Type B pancreatic cell (in vitro differentiated cells): ENCODE measurements at regions not wholly inside any gene's neighbourhood (a gene's known extent, or its start where the extent isn't known, plus 50 kb on each side); places are given as distances from the start of the nearest gene placed in this dataset.

Experiments used
- DNase-seq: peaks from one replicate; pipeline ENCODE4 v3.0.0; 2021; ENCODE audit warnings: mixed read lengths; ENCODE audit not compliant: unreplicated experiment; ENCODE audit errors: extremely low spot score
- H3K27ac Mint-ChIP-seq: 2 replicates; pipeline ENCODE4 v1.8.0; 2021; ENCODE audit warnings: mild to moderate bottlenecking, mixed read lengths
- H3K27me3 Mint-ChIP-seq: 2 replicates; pipeline ENCODE4 v1.8.0; 2021; ENCODE audit warnings: mixed read lengths
- H3K36me3 Mint-ChIP-seq: 2 replicates; pipeline ENCODE4 v1.8.0; 2021; ENCODE audit warnings: mixed read lengths
- H3K4me1 Mint-ChIP-seq: one replicate; pipeline ENCODE4 v1.8.0; 2021; ENCODE audit warnings: mixed read lengths; ENCODE audit not compliant: unreplicated experiment
- H3K4me3 Mint-ChIP-seq: 2 replicates; pipeline ENCODE4 v1.8.0; 2021; ENCODE audit warnings: mild to moderate bottlenecking, mixed read lengths
- H3K9me3 Mint-ChIP-seq: 2 replicates; pipeline ENCODE4 v1.8.0; 2021; ENCODE audit warnings: mixed read lengths
- TF ChIP-seq, protein P1 (sequence below): fragments of 200-600 bp; sonication (generic); conservative IDR thresholded peaks from 2 replicates; pipeline ENCODE4 v1.5.0; 2021; ENCODE audit warnings: antibody characterized with exemption, mild to moderate bottlenecking

DNA sequence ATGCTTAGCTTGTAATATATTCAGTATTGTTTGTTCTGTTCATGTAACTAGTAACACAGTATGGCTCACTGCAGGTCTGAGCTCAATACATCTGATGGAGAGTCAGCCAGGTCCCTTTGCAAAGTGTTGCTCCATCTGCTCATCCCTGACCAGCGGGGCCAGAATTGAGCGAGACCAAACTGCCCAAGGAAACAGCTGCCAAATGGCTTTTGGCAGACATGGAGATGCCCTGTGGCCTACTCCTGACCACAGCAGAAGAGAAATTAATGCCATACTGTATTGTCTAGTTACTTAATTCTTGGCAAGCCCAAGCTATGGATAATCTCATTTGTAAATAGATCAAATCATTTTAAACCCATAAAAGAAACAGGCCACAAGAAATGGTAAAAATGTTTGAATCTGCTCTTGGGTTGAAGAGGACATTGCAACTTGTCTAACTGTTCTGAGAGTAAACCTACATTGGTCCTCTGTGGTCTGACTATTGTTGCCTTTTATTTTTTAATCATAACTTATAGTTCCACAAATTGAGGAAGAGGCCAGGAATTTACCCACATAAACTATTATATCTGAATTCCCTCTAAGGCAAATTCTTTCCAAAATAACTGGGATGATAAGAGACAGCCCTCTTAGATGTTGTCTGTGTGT is 209.5 kb downstream of the EBLN2 start:
- Mint-ChIP-seq H3K9me3 (peaks cover 3% of the 10 kb centered on the region), H3K4me3 (no peak overlapping the region), H3K27ac (no peak overlapping the region), H3K36me3 (no peaks in the 10 kb centered on the region), H3K27me3 (no peaks in the 10 kb centered on the region), H3K4me1 (peaks cover 5% of the 10 kb centered on the region)
- TF ChIP-seq, protein P1, sequence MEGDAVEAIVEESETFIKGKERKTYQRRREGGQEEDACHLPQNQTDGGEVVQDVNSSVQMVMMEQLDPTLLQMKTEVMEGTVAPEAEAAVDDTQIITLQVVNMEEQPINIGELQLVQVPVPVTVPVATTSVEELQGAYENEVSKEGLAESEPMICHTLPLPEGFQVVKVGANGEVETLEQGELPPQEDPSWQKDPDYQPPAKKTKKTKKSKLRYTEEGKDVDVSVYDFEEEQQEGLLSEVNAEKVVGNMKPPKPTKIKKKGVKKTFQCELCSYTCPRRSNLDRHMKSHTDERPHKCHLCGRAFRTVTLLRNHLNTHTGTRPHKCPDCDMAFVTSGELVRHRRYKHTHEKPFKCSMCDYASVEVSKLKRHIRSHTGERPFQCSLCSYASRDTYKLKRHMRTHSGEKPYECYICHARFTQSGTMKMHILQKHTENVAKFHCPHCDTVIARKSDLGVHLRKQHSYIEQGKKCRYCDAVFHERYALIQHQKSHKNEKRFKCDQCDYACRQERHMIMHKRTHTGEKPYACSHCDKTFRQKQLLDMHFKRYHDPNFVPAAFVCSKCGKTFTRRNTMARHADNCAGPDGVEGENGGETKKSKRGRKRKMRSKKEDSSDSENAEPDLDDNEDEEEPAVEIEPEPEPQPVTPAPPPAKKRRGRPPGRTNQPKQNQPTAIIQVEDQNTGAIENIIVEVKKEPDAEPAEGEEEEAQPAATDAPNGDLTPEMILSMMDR: no peak
- no peak for DNase-seq

DNA sequence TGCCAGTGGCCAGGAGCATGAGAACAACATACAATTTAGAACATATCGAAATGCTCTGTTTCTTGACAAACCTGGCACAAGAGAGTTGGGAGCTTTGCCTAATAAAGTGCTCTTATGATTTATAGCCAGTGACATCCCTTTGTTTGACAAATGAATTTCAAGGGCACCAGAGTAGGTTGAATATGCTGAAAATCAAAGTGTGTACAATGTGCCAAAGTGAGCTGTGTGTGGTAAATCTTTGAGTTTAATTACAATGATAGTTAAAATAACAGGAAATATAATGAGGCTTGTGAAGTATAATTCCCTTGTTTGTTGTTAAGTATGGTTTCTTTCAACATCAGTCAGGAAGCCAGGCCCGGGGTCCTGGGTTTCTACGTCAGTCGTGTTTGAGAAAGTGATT is 211.9 kb downstream of the EBLN2 start:
- Mint-ChIP-seq H3K27me3 (no peaks in the 10 kb centered on the region), H3K4me3 (no peak overlapping the region), H3K9me3 (peaks cover 3% of the 10 kb centered on the region), H3K27ac (no peak overlapping the region), H3K4me1 (peaks cover 15% of the 10 kb centered on the region), H3K36me3 (no peaks in the 10 kb centered on the region)
- no peak for DNase-seq
- TF ChIP-seq, protein P1: no peak

DNA sequence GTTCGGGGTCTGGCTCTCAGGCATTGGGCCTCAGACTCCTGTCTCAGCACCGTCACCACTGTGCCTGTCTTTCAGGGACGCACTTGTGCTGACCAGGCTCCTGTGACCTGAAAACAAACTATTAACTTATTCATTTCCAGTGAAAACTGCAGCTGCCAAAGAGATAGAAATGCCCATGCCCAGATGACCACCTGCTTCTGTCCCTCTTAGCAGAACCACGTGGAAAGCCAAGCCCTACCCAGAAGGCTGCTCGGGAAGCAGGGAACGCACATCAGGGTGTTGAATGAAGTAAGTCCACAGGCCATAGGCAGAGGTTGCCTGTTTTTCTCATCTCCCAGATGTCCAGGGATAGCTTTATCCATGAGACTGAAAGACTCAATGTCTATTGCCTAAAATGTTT is 219.3 kb downstream of the EBLN2 start:
- Mint-ChIP-seq H3K9me3 (no peaks in the 10 kb centered on the region), H3K4me1 (peaks cover 15% of the 10 kb centered on the region), H3K27me3 (peaks cover 3% of the 10 kb centered on the region), H3K4me3 (no peak overlapping the region), H3K36me3 (no peaks in the 10 kb centered on the region), H3K27ac (no peak overlapping the region)
- TF ChIP-seq, protein P1: no peak
- DNase-seq: no peak

DNA sequence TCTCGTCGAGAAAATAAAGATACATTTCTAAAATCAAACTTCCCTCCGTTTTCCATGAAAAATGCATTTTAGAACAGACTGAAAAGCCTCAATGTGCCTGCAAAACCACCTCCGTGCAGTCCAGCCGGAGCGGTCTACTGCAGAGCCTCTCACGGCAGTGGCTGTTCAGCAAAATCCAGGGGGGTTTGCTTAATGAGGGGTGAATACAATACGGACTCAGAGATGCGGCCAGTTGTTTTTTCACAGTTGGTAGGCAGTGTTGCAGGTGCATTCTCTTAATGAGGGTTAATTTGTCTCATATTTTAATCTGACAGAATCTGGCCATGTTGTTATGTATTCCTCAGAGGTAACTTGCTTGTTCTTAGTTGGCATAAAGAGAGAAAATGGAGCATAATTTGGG is 223.0 kb downstream of the EBLN2 start:
- no peak for DNase-seq
- Mint-ChIP-seq H3K9me3 (no peaks in the 10 kb centered on the region), H3K27me3 (peaks cover 3% of the 10 kb centered on the region), H3K27ac (no peak overlapping the region), H3K36me3 (no peaks in the 10 kb centered on the region), H3K4me3 (no peak overlapping the region), H3K4me1 (peaks cover 5% of the 10 kb centered on the region)
- TF ChIP-seq, protein P1: no peak

DNA sequence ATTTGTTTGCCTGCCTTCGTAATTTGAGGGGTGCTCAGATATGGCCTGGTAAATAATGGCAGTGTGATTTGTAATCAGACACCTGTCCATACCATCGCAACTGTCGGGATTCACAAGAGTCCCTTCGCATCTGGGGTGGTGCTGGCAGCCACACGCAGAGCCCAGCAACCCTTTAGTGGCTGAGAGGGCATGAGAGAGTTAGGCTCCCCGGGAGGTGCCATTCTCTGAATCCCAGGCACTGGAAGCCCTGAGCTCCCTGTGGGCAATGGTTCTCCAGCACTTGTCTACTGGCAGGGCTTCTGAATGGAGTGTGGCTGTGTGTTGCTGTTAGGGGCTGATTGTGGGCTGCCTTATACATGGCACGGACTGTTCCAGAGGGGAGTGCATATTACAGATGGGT is 230.1 kb downstream of the EBLN2 start:
- DNase-seq: no peak
- Mint-ChIP-seq H3K36me3 (no peaks in the 10 kb centered on the region), H3K4me3 (no peak overlapping the region), H3K27me3 (no peaks in the 10 kb centered on the region), H3K27ac (no peak overlapping the region), H3K4me1 (peaks cover 20% of the 10 kb centered on the region), H3K9me3 (peaks cover 4% of the 10 kb centered on the region)
- TF ChIP-seq, protein P1: no peak

DNA sequence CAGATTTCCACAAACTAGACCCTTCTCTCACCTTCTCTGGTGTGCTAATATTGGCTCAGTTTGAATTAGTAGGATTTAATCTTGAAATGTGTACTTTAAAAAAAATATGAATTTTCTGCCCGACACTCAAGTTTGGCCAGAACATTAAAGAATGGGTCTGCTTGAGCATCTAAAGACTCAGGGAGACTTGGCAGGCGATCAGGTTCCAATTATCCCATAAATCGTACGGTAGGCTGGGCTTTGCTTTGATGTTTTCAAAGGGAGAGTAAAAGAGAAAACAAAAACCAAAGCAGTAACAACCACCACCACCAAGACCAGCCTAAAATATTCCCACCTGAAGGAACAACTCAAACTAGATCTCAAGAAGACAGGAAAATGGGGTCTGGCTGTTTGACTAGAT is 230.8 kb downstream of the EBLN2 start:
- no peak for DNase-seq
- Mint-ChIP-seq H3K4me3 (no peak overlapping the region), H3K9me3 (peaks cover 4% of the 10 kb centered on the region), H3K27ac (no peak overlapping the region), H3K4me1 (peaks cover 20% of the 10 kb centered on the region), H3K36me3 (no peaks in the 10 kb centered on the region), H3K27me3 (no peaks in the 10 kb centered on the region)
- TF ChIP-seq, protein P1: no peak
